RWPE2 (cell line): ENCODE measurements at regions not wholly inside any gene's neighbourhood (a gene's known extent, or its start where the extent isn't known, plus 50 kb on each side); places are given as distances from the start of the nearest gene placed in this dataset.

ENCODE experiments used
- ATAC-seq: fragments of 200-7000 bp; cut with Tn5 transposase; 3 replicates; pipeline ENCODE4 v1.9.1; 2021; ENCODE audit warnings: low read depth
- DNase-seq: peaks from one replicate; pipeline ENCODE4 v3.0.0-alpha.2; 2020; ENCODE audit warnings: low spot score
- H3K27ac ChIP-seq: fragments of 450-650 bp; 2 replicates; pipeline ENCODE4 v1.5.1; 2017; ENCODE audit warnings: mild to moderate bottlenecking; ENCODE audit not compliant: poor library complexity, severe bottlenecking
- H3K27me3 ChIP-seq: fragments of 250-450 bp; sonication (Bioruptor Pico); 2 replicates; pipeline ENCODE4 v1.5.1; 2021; ENCODE audit warnings: mild to moderate bottlenecking, moderate library complexity; ENCODE audit not compliant: insufficient read depth, poor library complexity, severe bottlenecking
- H3K36me3 ChIP-seq: fragments of 250-450 bp; sonication (Bioruptor Pico); 2 replicates; pipeline ENCODE4 v1.5.1; 2020; ENCODE audit warnings: low read depth, mild to moderate bottlenecking, moderate library complexity
- H3K4me1 ChIP-seq: fragments of 250-450 bp; sonication (Bioruptor Pico); 2 replicates; pipeline ENCODE4 v1.5.1; 2021; ENCODE audit warnings: mild to moderate bottlenecking, moderate library complexity; ENCODE audit not compliant: insufficient read depth, poor library complexity, severe bottlenecking
- H3K4me3 ChIP-seq: fragments of 250-450 bp; sonication (Bioruptor Pico); 2 replicates; pipeline ENCODE4 v1.5.1; 2021; ENCODE audit warnings: mild to moderate bottlenecking, moderate library complexity; ENCODE audit not compliant: severe bottlenecking
- H3K9me3 ChIP-seq: fragments of 250-450 bp; sonication (Bioruptor Pico); 2 replicates; pipeline ENCODE4 v1.5.1; 2021; ENCODE audit warnings: mild to moderate bottlenecking, moderate library complexity; ENCODE audit not compliant: severe bottlenecking
- TF ChIP-seq, protein P1 (sequence below): fragments of 450-650 bp; IDR thresholded peaks from one replicate; pipeline ENCODE4 v1.5.1; 2017; ENCODE audit warnings: mild to moderate bottlenecking, moderate library complexity; ENCODE audit not compliant: poor library complexity, severe bottlenecking

DNA sequence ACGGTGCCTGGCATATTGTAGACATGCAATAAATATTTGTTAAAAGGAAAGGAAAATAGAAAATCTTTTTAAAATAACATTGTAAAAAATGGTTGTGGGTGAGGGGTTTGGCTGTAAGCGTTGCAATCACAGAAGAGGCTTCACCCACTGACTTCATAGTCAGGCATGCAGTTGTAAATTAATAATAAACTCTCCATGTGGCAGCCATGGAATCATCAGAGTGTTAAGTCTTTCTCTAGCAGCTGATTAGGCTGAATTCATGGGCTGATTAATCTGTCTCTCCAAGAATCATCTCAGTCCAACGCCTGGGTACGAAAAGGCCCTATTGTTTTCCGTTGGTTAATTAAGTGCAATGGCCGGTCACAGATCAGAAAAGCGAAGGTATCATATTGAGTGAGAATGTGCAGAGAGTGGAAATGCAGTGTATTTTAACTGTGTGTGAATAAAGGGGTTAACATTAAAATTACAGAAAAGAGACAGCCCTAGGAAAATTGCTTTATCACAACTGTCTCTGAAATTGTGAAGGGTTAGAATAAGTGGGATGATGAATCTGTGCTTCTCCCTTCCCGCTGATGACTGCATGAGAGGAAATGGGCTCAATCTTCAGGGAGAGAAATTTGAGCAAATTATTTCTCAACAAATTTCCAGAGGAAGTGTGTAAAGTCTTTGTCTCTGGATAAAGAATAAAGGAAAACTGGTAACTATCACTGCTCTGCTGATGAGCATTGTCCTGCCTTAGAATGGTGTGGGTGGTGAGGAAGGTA, 269.0 kb downstream of the FAM76B start:
- H3K27me3 ChIP-seq: no peaks in the 10 kb centered on the region
- peaks cover 48% of the 10 kb centered on the region for H3K4me1 ChIP-seq
- TF ChIP-seq, protein P1, sequence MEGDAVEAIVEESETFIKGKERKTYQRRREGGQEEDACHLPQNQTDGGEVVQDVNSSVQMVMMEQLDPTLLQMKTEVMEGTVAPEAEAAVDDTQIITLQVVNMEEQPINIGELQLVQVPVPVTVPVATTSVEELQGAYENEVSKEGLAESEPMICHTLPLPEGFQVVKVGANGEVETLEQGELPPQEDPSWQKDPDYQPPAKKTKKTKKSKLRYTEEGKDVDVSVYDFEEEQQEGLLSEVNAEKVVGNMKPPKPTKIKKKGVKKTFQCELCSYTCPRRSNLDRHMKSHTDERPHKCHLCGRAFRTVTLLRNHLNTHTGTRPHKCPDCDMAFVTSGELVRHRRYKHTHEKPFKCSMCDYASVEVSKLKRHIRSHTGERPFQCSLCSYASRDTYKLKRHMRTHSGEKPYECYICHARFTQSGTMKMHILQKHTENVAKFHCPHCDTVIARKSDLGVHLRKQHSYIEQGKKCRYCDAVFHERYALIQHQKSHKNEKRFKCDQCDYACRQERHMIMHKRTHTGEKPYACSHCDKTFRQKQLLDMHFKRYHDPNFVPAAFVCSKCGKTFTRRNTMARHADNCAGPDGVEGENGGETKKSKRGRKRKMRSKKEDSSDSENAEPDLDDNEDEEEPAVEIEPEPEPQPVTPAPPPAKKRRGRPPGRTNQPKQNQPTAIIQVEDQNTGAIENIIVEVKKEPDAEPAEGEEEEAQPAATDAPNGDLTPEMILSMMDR: no peak
- no peaks in the 10 kb centered on the region for H3K9me3 ChIP-seq
- H3K4me3 ChIP-seq: no peak overlapping the region
- no peak for DNase-seq
- H3K36me3 ChIP-seq: no peaks in the 10 kb centered on the region
- peak overlapping the region; percentile 93 for H3K27ac ChIP-seq
- no peak; the same call in 1 of the 3 replicates for ATAC-seq

DNA sequence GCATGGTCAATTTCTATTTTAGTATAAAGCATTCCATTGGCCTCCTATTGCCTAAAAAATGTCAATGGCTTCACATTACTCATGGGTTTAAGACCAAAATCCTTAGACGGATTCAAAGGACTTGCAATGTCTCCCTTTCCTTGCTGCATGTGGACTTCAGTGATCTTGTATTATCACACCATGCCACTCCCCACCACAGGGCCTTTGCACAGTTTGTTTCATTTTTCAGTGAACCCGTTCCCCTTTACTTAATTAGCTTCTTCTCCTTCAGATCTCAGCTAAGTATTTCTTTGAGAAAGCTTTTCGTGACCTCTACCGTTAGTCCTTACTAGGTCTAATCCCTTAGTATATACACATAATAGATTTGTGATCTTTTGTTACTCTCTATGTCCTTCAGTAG, 269.7 kb downstream of the FAM76B start:
- no peak for DNase-seq
- Histone ChIP-seq H3K9me3 (no peaks in the 10 kb centered on the region), H3K27ac (peak overlapping the region; percentile 93), H3K36me3 (no peaks in the 10 kb centered on the region), H3K4me3 (no peak overlapping the region), H3K27me3 (no peaks in the 10 kb centered on the region), H3K4me1 (peaks cover 54% of the 10 kb centered on the region)
- TF ChIP-seq, protein P1: no peak
- no peak for ATAC-seq

DNA sequence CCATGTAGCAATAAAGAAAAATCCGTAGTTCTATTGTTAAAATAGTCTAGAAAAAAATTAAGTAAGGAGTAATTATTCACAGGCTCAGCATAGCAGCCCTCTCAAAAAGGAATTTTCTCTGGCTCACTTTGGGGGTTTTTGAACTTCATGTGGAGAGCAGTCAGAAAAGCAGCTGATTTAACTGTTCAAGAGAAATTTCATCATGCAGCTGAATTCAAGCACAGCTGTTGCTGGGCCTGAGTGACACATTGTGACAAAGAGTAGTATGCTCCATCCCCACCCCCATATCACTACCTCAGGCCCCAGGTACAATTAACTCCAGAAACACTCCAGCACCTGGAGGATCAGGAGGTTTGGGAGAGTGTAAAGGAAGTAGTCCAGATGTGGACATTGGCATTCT, 272.1 kb downstream of the FAM76B start:
- Histone ChIP-seq H3K27ac (peak overlapping the region; percentile 83), H3K36me3 (no peaks in the 10 kb centered on the region), H3K4me3 (no peak overlapping the region), H3K9me3 (no peaks in the 10 kb centered on the region), H3K4me1 (peaks cover 68% of the 10 kb centered on the region), H3K27me3 (no peaks in the 10 kb centered on the region)
- no peak for ATAC-seq
- TF ChIP-seq, protein P1: no peak
- DNase-seq: no peak

DNA sequence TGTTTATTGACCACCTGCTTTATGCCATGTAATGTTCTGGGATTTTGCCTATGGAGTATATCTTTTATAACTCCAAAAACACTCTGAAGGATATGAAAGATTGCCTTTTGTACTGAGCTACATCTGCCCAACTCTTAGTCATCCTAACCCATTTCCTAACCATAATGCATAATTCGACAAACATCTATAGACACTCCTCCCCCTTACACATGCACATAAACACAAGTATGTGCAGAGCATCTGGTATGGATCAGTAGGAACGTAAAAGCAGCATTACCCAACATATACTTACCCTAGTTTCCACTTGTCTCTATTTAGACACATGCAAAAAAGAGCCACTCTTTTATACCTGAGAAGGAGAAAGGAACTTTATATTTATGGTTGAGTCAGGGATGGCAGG, 272.8 kb downstream of the FAM76B start:
- peak overlapping the region; percentile 83 for H3K27ac ChIP-seq
- peaks cover 68% of the 10 kb centered on the region for H3K4me1 ChIP-seq
- H3K27me3 ChIP-seq: no peaks in the 10 kb centered on the region
- no peaks in the 10 kb centered on the region for H3K36me3 ChIP-seq
- H3K4me3 ChIP-seq: no peak overlapping the region
- TF ChIP-seq, protein P1: no peak
- DNase-seq (no peak), ATAC-seq (peak; percentile 69)
- no peaks in the 10 kb centered on the region for H3K9me3 ChIP-seq

DNA sequence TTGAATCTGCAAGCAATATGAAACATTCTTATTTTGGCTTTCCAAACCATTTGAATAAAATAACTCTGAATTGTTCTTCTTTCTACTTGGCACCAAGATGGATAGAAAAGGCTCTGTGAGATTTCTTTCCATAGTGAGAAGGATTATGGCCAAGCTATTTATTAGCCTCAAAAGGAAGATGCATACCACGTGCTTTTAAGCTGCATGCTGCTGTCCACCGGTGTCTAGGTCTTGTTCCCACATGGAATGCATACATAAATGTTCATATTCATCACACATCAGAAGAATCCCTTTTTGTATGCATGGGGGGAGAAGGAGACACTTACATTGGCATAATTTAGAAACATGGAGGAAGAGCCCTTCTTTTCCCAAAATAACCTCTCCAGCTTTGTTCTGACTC, 273.4 kb downstream of the FAM76B start:
- TF ChIP-seq, protein P1: no peak
- Histone ChIP-seq H3K4me1 (peaks cover 68% of the 10 kb centered on the region), H3K27me3 (no peaks in the 10 kb centered on the region), H3K9me3 (no peaks in the 10 kb centered on the region), H3K4me3 (no peak overlapping the region), H3K27ac (peak overlapping the region; percentile 83), H3K36me3 (no peaks in the 10 kb centered on the region)
- ATAC-seq (no peak), DNase-seq (no peak)
